ENCODE measurements at regions not wholly inside any gene's neighbourhood (a gene's known extent, or its start where the extent isn't known, plus 50 kb on each side); places are given as distances from the start of the nearest gene placed in this dataset.

GRCh38 chr1:88186911-88187310 lies 497.2 kb upstream of the PKN2 start:
- DNase-seq (ENCODE audit: low spot score) = no peak

GRCh38 chr1:88188038-88188437 lies 496.0 kb upstream of the PKN2 start:
- no peaks in the 10 kb centered on the region for H3K36me3 ChIP-seq (ENCODE audit: low read depth)
- H3K27ac ChIP-seq (ENCODE audit: poor library complexity, severe bottlenecking) = no peak overlapping the region
- TF ChIP-seq CTCF (IDR thresholded peaks at IDR 0.05; ENCODE audit: poor library complexity, severe bottlenecking) = no peak
- no peaks in the 10 kb centered on the region for H3K9me3 ChIP-seq (ENCODE audit: severe bottlenecking)
- no peak for ATAC-seq (ENCODE audit: low read depth)
- no peak overlapping the region for H3K4me3 ChIP-seq (ENCODE audit: severe bottlenecking)
- H3K27me3 ChIP-seq (ENCODE audit: insufficient read depth, poor library complexity, severe bottlenecking) = no peaks in the 10 kb centered on the region
- no peaks in the 10 kb centered on the region for H3K4me1 ChIP-seq (ENCODE audit: insufficient read depth, poor library complexity, severe bottlenecking)
- DNase-seq (ENCODE audit: low spot score) = no peak

More at GRCh38 chr1:88186911-88187310, 497.2 kb upstream of the PKN2 start:
- no peaks in the 10 kb centered on the region for H3K36me3 ChIP-seq (ENCODE audit: low read depth)
- no peak for TF ChIP-seq CTCF (IDR thresholded peaks at IDR 0.05; ENCODE audit: poor library complexity, severe bottlenecking)
- no peaks in the 10 kb centered on the region for H3K4me1 ChIP-seq (ENCODE audit: insufficient read depth, poor library complexity, severe bottlenecking)
- no peak overlapping the region for H3K4me3 ChIP-seq (ENCODE audit: severe bottlenecking)
- H3K27me3 ChIP-seq (ENCODE audit: insufficient read depth, poor library complexity, severe bottlenecking) = no peaks in the 10 kb centered on the region
- no peak for ATAC-seq (ENCODE audit: low read depth)
- H3K9me3 ChIP-seq (ENCODE audit: severe bottlenecking) = no peaks in the 10 kb centered on the region
- H3K27ac ChIP-seq (ENCODE audit: poor library complexity, severe bottlenecking) = no peak overlapping the region

GRCh38 chr1:88189525-88189924 lies 494.5 kb upstream of the PKN2 start:
- ATAC-seq (ENCODE audit: low read depth) = no peak
- no peaks in the 10 kb centered on the region for H3K27me3 ChIP-seq (ENCODE audit: insufficient read depth, poor library complexity, severe bottlenecking)
- DNase-seq (ENCODE audit: low spot score) = no peak
- H3K9me3 ChIP-seq (ENCODE audit: severe bottlenecking) = no peaks in the 10 kb centered on the region
- no peak overlapping the region for H3K27ac ChIP-seq (ENCODE audit: poor library complexity, severe bottlenecking)
- no peaks in the 10 kb centered on the region for H3K36me3 ChIP-seq (ENCODE audit: low read depth)
- H3K4me3 ChIP-seq (ENCODE audit: severe bottlenecking) = no peak overlapping the region
- H3K4me1 ChIP-seq (ENCODE audit: insufficient read depth, poor library complexity, severe bottlenecking) = no peaks in the 10 kb centered on the region
- TF ChIP-seq CTCF (IDR thresholded peaks at IDR 0.05; ENCODE audit: poor library complexity, severe bottlenecking) = no peak

GRCh38 chr1:88191917-88192316 lies 492.2 kb upstream of the PKN2 start:
- Histone ChIP-seq H3K9me3 (ENCODE audit: severe bottlenecking) (no peaks in the 10 kb centered on the region), H3K36me3 (ENCODE audit: low read depth) (no peaks in the 10 kb centered on the region), H3K4me3 (ENCODE audit: severe bottlenecking) (no peak overlapping the region), H3K4me1 (ENCODE audit: insufficient read depth, poor library complexity, severe bottlenecking) (no peaks in the 10 kb centered on the region), H3K27ac (ENCODE audit: poor library complexity, severe bottlenecking) (no peak overlapping the region), H3K27me3 (ENCODE audit: insufficient read depth, poor library complexity, severe bottlenecking) (no peaks in the 10 kb centered on the region)
- ATAC-seq (ENCODE audit: low read depth) (no peak), DNase-seq (ENCODE audit: low spot score) (no peak)
- TF ChIP-seq CTCF (IDR thresholded peaks at IDR 0.05; ENCODE audit: poor library complexity, severe bottlenecking) = no peak

- Histone ChIP-seq H3K27me3 (ENCODE audit: insufficient read depth, poor library complexity, severe bottlenecking) (no peaks in the 10 kb centered on the region), H3K4me3 (ENCODE audit: severe bottlenecking) (no peak overlapping the region), H3K36me3 (ENCODE audit: low read depth) (no peaks in the 10 kb centered on the region), H3K4me1 (ENCODE audit: insufficient read depth, poor library complexity, severe bottlenecking) (no peaks in the 10 kb centered on the region), H3K9me3 (ENCODE audit: severe bottlenecking) (no peaks in the 10 kb centered on the region), H3K27ac (ENCODE audit: poor library complexity, severe bottlenecking) (no peak overlapping the region)
- no peak for DNase-seq (ENCODE audit: low spot score)
- no peak for TF ChIP-seq CTCF (IDR thresholded peaks at IDR 0.05; ENCODE audit: poor library complexity, severe bottlenecking)
- ATAC-seq (ENCODE audit: low read depth) = no peak
Observed at GRCh38 chr1:88194542-88194941, 489.5 kb upstream of the PKN2 start.

All from RWPE2 (cell line).